Heart left ventricle (tissue), 16 donors: ENCODE measurements at regions not wholly inside any gene's neighbourhood (a gene's known extent, or its start where the extent isn't known, plus 50 kb on each side); places are given as distances from the start of the nearest gene placed in this dataset.

ENCODE experiments used
- ATAC-seq, 4 donors: fragments of 200-7000 bp; cut with Tn5 transposase; one replicate each; pipeline ENCODE4 v1.9.1; 2020 to 2022; ENCODE audit warnings: moderate library complexity in 4 of 4, mild to moderate bottlenecking in 3 of 4, moderate number of reproducible peaks in 1 of 4
- DNase-seq, 5 donors: peaks; one replicate each; pipeline ENCODE4 v3.0.0-alpha.2; 2020
- H3K27ac ChIP-seq, 12 donors: fragments of 200-600 bp; sonication (generic) in 4 of 12; one replicate each; pipeline versions ENCODE4 v1.5.0 to v1.8.0; 2016 to 2022; ENCODE audit warnings: mild to moderate bottlenecking in 2 of 12
- H3K27me3 ChIP-seq, 9 donors: fragments of 200-600 bp; sonication (generic) in 2 of 9; one replicate each; pipeline versions ENCODE4 v1.5.1 to v1.8.0; 2016 to 2022; ENCODE audit warnings: mild to moderate bottlenecking in 3 of 9
- H3K36me3 ChIP-seq, 9 donors: fragments of 200-600 bp; sonication (generic) in 2 of 9; one replicate each; pipeline versions ENCODE4 v1.5.0 to v1.8.0; 2018 to 2022; ENCODE audit warnings: mild to moderate bottlenecking in 2 of 9
- H3K4me1 ChIP-seq, 12 donors: fragments of 200-600 bp; sonication (generic) in 4 of 12; one replicate each; pipeline versions ENCODE4 v1.5.0 to v1.8.0; 2016 to 2022; ENCODE audit warnings: mild to moderate bottlenecking in 3 of 12
- H3K4me3 ChIP-seq, 12 donors: fragments of 200-600 bp; sonication (generic) in 4 of 12; one replicate each; pipeline versions ENCODE4 v1.5.0 to v1.8.0; 2017 to 2022; ENCODE audit warnings: mild to moderate bottlenecking in 9 of 12, moderate library complexity in 4 of 12
- H3K9me3 ChIP-seq, 12 donors: fragments of 200-600 bp; sonication (generic) in 4 of 12; one replicate each; pipeline versions ENCODE4 v1.5.0 to v1.8.0; 2016 to 2022; ENCODE audit warnings: mild to moderate bottlenecking in 1 of 12
- POLR2A ChIP-seq, 2 donors: fragments of 450-650 bp; IDR thresholded peaks; one replicate each; pipeline ENCODE4 v1.6.1; 2017; ENCODE audit warnings: antibody characterized with exemption in 2 of 2, mild to moderate bottlenecking in 2 of 2, moderate library complexity in 2 of 2
- WGBS, 4 donors: extraction: QIAGEN DNeasy Blood & Tissue Kit in 2 of 4; methylation state at CpG; one replicate each; pipeline versions ENCODE4 v1.1.5 to v1.1.7; 2013 to 2018; 5-methylcytosine and 5-hydroxymethylcytosine counted together
- intact Hi-C, 10 donors: fragments of 100-400 bp; cut with DNase I; formaldehyde crosslinking; loops; one replicate each; pipeline versions ENCODE4 v1.11.1 to v1.14.2; 2022
- TF ChIP-seq, protein P1 (sequence below), 12 donors: fragments of 200-600 bp; sonication (generic) in 4 of 12; IDR thresholded peaks; one replicate each; pipeline versions ENCODE4 v1.5.0 to v1.8.0; 2018 to 2022; ENCODE audit warnings: antibody characterized with exemption in 12 of 12, mild to moderate bottlenecking in 5 of 12
- donor health status: ischemic (EF 13 %, LVEDD 7.1; RV severe dilation, severe dysfunction).
- donor health status: healthy with polysubstance abuse.
- donor health status: DM: no; HTN: yes; CAD: no.
- donor health status: DM: no; HTN: no; CAD: no.
- donor health status: ischemic (EF 25% LVEDD 6.9; RV normal size, moderate dysfunction).
- donor health status: ischemic (EF 25% LVEDD 5.7; RV mildly dilated, moderate dysfunction).
- donor health status: healthy.
- donor health status: DM: yes; HTN: yes; CAD: no.
- donor health status: ischemic (EF 35%, LVEDD 5.7; RV mildly dilated, moderate dysfunction).
- donor health status: nonischemic (EF 11% LVEDD 7.7; RV severe dilation, severe dysfunction).
- donor health status: DM: yes; HTN: yes; CAD: no.
- donor health status: PGD.
- donor health status: ischemic (EF 29% LVEDD 5.4; RV normal size, mild dysfunction).
- donor health status: nonischemic (EF 23%, LVEDD 6.1; RV moderate dilation, normal function).

DNA sequence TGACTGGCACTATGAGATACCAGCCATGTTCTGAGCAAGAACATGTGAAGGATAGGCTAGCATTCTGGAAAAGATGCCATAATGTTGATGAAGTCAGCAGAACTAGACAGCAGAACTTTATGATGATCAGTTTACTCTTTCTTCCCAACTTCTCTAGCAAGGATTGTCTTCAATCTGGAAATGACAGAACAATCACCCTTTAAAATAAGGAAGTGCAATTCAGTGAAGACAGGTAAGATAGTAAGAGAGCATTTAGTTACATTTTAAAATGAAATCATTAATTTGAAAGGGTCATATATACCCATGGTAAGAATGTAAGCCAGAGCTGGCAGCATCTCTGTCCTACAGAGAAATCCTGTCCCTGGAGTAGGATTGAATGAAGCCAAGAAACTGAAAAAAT lies 66.0 kb upstream of the C12orf71 start:
- no peaks in the 10 kb centered on the region for H3K9me3 ChIP-seq
- H3K4me1 ChIP-seq = peaks cover 0 to 14% (median 0%) of the 10 kb centered on the region in 12 donors
- H3K27ac ChIP-seq = no peak overlapping the region
- ATAC-seq = no peak
- H3K4me3 ChIP-seq = no peak overlapping the region
- intact Hi-C loops = loop anchor here in 6 of 10 donors (10.0 kb wide), 5 partner anchors 46 to 156 kb away; partner anchors contain the start of genes TM7SF3 (in 2 of the 6), MED21 (in 1 of the 6) and STK38L (in 1 of the 6)
- TF ChIP-seq, protein P1, sequence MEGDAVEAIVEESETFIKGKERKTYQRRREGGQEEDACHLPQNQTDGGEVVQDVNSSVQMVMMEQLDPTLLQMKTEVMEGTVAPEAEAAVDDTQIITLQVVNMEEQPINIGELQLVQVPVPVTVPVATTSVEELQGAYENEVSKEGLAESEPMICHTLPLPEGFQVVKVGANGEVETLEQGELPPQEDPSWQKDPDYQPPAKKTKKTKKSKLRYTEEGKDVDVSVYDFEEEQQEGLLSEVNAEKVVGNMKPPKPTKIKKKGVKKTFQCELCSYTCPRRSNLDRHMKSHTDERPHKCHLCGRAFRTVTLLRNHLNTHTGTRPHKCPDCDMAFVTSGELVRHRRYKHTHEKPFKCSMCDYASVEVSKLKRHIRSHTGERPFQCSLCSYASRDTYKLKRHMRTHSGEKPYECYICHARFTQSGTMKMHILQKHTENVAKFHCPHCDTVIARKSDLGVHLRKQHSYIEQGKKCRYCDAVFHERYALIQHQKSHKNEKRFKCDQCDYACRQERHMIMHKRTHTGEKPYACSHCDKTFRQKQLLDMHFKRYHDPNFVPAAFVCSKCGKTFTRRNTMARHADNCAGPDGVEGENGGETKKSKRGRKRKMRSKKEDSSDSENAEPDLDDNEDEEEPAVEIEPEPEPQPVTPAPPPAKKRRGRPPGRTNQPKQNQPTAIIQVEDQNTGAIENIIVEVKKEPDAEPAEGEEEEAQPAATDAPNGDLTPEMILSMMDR (IDR thresholded peaks at IDR 0.05) = no peak
- no peak for TF ChIP-seq POLR2A (IDR thresholded peaks at IDR 0.05)
- H3K36me3 ChIP-seq = no peaks in the 10 kb centered on the region
- no peaks in the 10 kb centered on the region for H3K27me3 ChIP-seq
- DNase-seq = no peak

DNA sequence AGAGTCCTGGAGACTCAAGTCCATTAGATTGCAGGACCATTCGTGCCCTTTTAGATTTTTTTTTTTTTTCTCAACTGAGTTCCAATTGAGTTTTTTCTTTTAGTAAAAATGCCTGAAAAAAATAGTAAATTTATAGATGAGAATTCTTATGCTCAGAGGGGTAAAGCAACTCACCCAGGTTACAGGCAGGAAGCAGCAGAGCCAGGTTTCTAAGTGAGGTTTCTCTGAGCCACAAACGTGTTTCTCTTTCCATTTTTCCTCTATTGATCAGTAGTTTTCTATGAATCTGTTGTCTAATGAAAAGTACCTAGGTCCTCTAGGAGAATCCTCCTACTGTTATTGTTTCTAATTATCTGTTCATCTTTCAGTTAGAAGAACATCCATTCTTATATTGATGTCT lies 66.4 kb upstream of the C12orf71 start:
- ATAC-seq (no peak), DNase-seq (no peak)
- TF ChIP-seq, protein P1 (IDR thresholded peaks at IDR 0.05) = no peak
- no peak for TF ChIP-seq POLR2A (IDR thresholded peaks at IDR 0.05)
- Histone ChIP-seq H3K27ac (no peak overlapping the region), H3K9me3 (no peaks in the 10 kb centered on the region), H3K36me3 (no peaks in the 10 kb centered on the region), H3K4me1 (peaks cover 0 to 11% (median 0%) of the 10 kb centered on the region in 12 donors), H3K27me3 (no peaks in the 10 kb centered on the region), H3K4me3 (no peak overlapping the region)
- intact Hi-C loops = loop anchor here in 6 of 10 donors (10.0 kb wide), 5 partner anchors 46 to 156 kb away; partner anchors contain the start of genes TM7SF3 (in 2 of the 6), MED21 (in 1 of the 6) and STK38L (in 1 of the 6)
- 69 to 81% (median 79%) methylated on average over 2 of the region's 2 CpGs for whole genome bisulfite sequencing, 4 donors

DNA sequence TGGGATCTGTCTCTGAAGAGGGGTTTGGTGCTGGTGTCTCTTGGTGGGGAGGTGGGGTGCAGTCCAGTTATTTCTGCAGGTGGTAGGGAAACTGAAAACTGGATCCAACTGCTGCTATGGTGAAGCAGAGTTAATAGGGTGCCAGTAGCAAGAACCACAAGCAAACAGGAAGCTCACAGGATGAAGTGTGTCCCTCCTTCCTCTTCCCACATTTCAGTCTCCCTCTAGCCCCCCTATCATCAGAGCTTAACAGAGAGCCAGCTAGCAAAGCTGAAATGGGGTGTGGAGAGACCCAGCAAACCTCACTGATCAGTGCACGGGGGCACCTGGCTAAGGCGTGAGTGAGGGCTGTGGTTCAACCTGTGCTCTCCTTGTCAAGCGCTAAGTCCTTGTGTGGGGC lies 69.1 kb upstream of the C12orf71 start:
- Histone ChIP-seq H3K9me3 (no peaks in the 10 kb centered on the region), H3K4me1 (no peaks in the 10 kb centered on the region), H3K36me3 (no peaks in the 10 kb centered on the region), H3K27me3 (no peaks in the 10 kb centered on the region), H3K27ac (no peak overlapping the region), H3K4me3 (no peak overlapping the region)
- intact Hi-C loops = no loop called here
- no peak for TF ChIP-seq POLR2A (IDR thresholded peaks at IDR 0.05)
- TF ChIP-seq, protein P1 (IDR thresholded peaks at IDR 0.05) = no peak
- DNase-seq (no peak), ATAC-seq (no peak)
- 88 to 100% (median 98%) methylated on average over 3 of the region's 3 CpGs for WGBS, 4 donors

DNA sequence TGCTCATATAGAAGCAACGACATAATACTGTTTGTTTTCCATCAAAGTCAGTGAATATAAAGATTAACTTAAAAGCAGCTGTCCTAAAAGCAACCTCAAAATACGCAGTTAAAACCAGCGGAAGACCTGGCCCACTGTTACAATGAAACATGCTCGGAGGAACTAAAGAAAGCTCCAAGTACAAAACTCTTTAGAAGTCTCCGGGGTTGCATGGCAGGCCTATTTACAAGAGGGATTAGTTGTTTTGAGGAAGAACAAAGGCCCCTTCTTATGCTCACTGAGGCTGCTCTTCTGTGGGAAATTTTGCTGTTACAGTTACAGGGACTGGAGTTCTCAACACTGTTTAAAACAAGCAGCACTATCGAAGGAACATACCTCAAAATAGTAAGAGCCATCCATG lies 75.9 kb upstream of the C12orf71 start:
- WGBS, 4 donors = 72 to 78% (median 77%) methylated on average over 6 of the region's 6 CpGs
- no peaks in the 10 kb centered on the region for H3K36me3 ChIP-seq
- H3K27ac ChIP-seq = no peak overlapping the region
- intact Hi-C loops = no loop called here
- no peak overlapping the region for H3K4me3 ChIP-seq
- no peaks in the 10 kb centered on the region for H3K4me1 ChIP-seq
- H3K9me3 ChIP-seq = no peaks in the 10 kb centered on the region
- DNase-seq (no peak), ATAC-seq (no peak)
- TF ChIP-seq POLR2A (IDR thresholded peaks at IDR 0.05) = no peak
- TF ChIP-seq, protein P1 (IDR thresholded peaks at IDR 0.05) = no peak
- no peaks in the 10 kb centered on the region for H3K27me3 ChIP-seq
